Activated CD8-positive, alpha-beta T cell treated with anti-CD3 and anti-CD28 coated beads for 36 hours (primary cell): ENCODE measurements at regions not wholly inside any gene's neighbourhood (a gene's known extent, or its start where the extent isn't known, plus 50 kb on each side); places are given as distances from the start of the nearest gene placed in this dataset.
"Not testable (repeated sequence)": the region's sequence is repeated elsewhere in the genome, so short reads cannot be mapped to it uniquely, and the experiment has no call there.

Source experiments
- ATAC-seq: fragments of 200-7000 bp; cut with Tn5 transposase; one replicate; pipeline ENCODE4 v1.10.0; 2021; ENCODE audit warnings: mild to moderate bottlenecking, moderate library complexity
- CTCF ChIA-PET: fragments of 350-600 bp; sonication (Branson Sonifier 250); formaldehyde crosslinking; loops from one replicate; lab custom pipeline; 2021; ENCODE audit warnings: antibody characterized with exemption; lab: Charles Lee
- POLR2A ChIA-PET: fragments of 350-600 bp; sonication (Branson Sonifier 250); formaldehyde crosslinking; loops from one replicate; lab custom pipeline; 2021; ENCODE audit warnings: antibody characterized with exemption; lab: Charles Lee
- DNase-seq: peaks from one replicate; pipeline ENCODE4 v3.0.0-alpha.2; 2020
- H3K27ac Mint-ChIP-seq: one replicate; pipeline ENCODE4 v1.8.0; 2021; ENCODE audit warnings: mild to moderate bottlenecking, mixed read lengths
- H3K27me3 Mint-ChIP-seq: one replicate; pipeline ENCODE4 v1.8.0; 2021; ENCODE audit warnings: mixed read lengths
- H3K36me3 Mint-ChIP-seq: one replicate; pipeline ENCODE4 v1.8.0; 2021; ENCODE audit warnings: low read depth, mixed read lengths
- H3K4me1 Mint-ChIP-seq: one replicate; pipeline ENCODE4 v1.8.0; 2021; ENCODE audit warnings: low read depth, mixed read lengths
- H3K4me3 Mint-ChIP-seq: one replicate; pipeline ENCODE4 v1.8.0; 2021; ENCODE audit warnings: mild to moderate bottlenecking, moderate library complexity, mixed read lengths
- H3K9me3 Mint-ChIP-seq: one replicate; pipeline ENCODE4 v1.8.0; 2021; ENCODE audit warnings: mixed read lengths
- CTCF ChIP-seq: fragments of 200-600 bp; IDR thresholded peaks from one replicate; pipeline ENCODE4 v1.8.0; 2022; ENCODE audit warnings: antibody characterized with exemption, mild to moderate bottlenecking
- intact Hi-C: fragments of 100-400 bp; cut with micrococcal nuclease; formaldehyde crosslinking; loops from one replicate; pipeline ENCODE4 v1.10.0; 2022

- ATAC-seq, result no peak
- Mint-ChIP-seq H3K9me3 (no peaks in the 10 kb centered on the region), H3K27ac (no peak overlapping the region), H3K4me3 (no peak overlapping the region), H3K4me1 (peaks cover 8% of the 10 kb centered on the region), H3K27me3 (peaks cover 33% of the 10 kb centered on the region), H3K36me3 (no peaks in the 10 kb centered on the region)
- ChIA-PET CTCF (interaction anchor here (0.9 to 1.4 kb wide), 4 partner anchors 22 to 416 kb away, joined by 3 to 6 read pairs (median 4); no protein-coding TSS in a partner anchor), POLR2A (no interaction called here)
- TF ChIP-seq CTCF, result no peak
- intact Hi-C loops, result no loop called here
- no peak for DNase-seq
Observed at GRCh38 chr9:129547869-129548570, 72.9 kb downstream of the C9orf50 start.

GRCh38 chr9:129547063-129547462, 73.8 kb downstream of the C9orf50 start:
- CTCF ChIA-PET, result interaction anchor here (1.2 to 1.4 kb wide), 3 partner anchors 23 to 415 kb away, joined by 4 to 6 read pairs (median 5); no protein-coding TSS in a partner anchor
- intact Hi-C loops, result no loop called here
- no peak overlapping the region for H3K4me3 Mint-ChIP-seq
- no peaks in the 10 kb centered on the region for H3K36me3 Mint-ChIP-seq
- no peak overlapping the region for H3K27ac Mint-ChIP-seq
- H3K27me3 Mint-ChIP-seq, result peaks cover 32% of the 10 kb centered on the region
- H3K4me1 Mint-ChIP-seq, result peaks cover 8% of the 10 kb centered on the region
- DNase-seq (no peak), ATAC-seq (no peak)
- POLR2A ChIA-PET, result no interaction called here
- no peak for TF ChIP-seq CTCF
- H3K9me3 Mint-ChIP-seq, result no peaks in the 10 kb centered on the region

- DNase-seq, H3K36me3 Mint-ChIP-seq, H3K4me3 Mint-ChIP-seq, ATAC-seq, H3K4me1 Mint-ChIP-seq, CTCF ChIA-PET, H3K9me3 Mint-ChIP-seq, intact Hi-C loops, H3K27ac Mint-ChIP-seq: not testable (repeated sequence)
- POLR2A ChIA-PET, result interaction anchor here (1.2 kb wide), 1 partner anchor 44 kb away, joined by 3 read pairs; no protein-coding TSS in a partner anchor
- H3K27me3 Mint-ChIP-seq, result peaks cover 26% of the 10 kb centered on the region
Observed at GRCh38 chr9:129545876-129546275, 75.0 kb downstream of the C9orf50 start.

- intact Hi-C loops, result no loop called here
- H3K9me3 Mint-ChIP-seq, result peaks cover 2% of the 10 kb centered on the region
- no peak overlapping the region for H3K4me3 Mint-ChIP-seq
- ATAC-seq, result no peak
- no peak for DNase-seq
- peaks cover 20% of the 10 kb centered on the region for H3K27me3 Mint-ChIP-seq
- ChIA-PET POLR2A (no interaction called here), CTCF (no interaction called here)
- TF ChIP-seq CTCF, result no peak
- H3K4me1 Mint-ChIP-seq, result peaks cover 4% of the 10 kb centered on the region
- no peaks in the 10 kb centered on the region for H3K36me3 Mint-ChIP-seq
- peak overlapping the region; percentile 30 for H3K27ac Mint-ChIP-seq
Observed at GRCh38 chr9:129544761-129545160, 76.1 kb downstream of the C9orf50 start.

- peaks cover 9% of the 10 kb centered on the region for H3K27me3 Mint-ChIP-seq
- ChIA-PET CTCF (no interaction called here), POLR2A (no interaction called here)
- TF ChIP-seq CTCF, result no peak
- H3K4me3 Mint-ChIP-seq, result no peak overlapping the region
- no peak overlapping the region for H3K27ac Mint-ChIP-seq
- H3K4me1 Mint-ChIP-seq, result no peaks in the 10 kb centered on the region
- ATAC-seq (no peak), DNase-seq (no peak)
- intact Hi-C loops, result no loop called here
- peaks cover 1% of the 10 kb centered on the region for H3K36me3 Mint-ChIP-seq
- H3K9me3 Mint-ChIP-seq, result peaks cover 10% of the 10 kb centered on the region
Observed at GRCh38 chr9:129542741-129543140, 78.2 kb downstream of the C9orf50 start.
